ENCODE measurements at regions not wholly inside any gene's neighbourhood (a gene's known extent, or its start where the extent isn't known, plus 50 kb on each side); places are given as distances from the start of the nearest gene placed in this dataset.
A peak's percentile ranks its signal among the peaks of the same experiment; 100 is the strongest.
"Not testable (repeated sequence)": the region's sequence is repeated elsewhere in the genome, so short reads cannot be mapped to it uniquely, and the experiment has no call there.

DNA sequence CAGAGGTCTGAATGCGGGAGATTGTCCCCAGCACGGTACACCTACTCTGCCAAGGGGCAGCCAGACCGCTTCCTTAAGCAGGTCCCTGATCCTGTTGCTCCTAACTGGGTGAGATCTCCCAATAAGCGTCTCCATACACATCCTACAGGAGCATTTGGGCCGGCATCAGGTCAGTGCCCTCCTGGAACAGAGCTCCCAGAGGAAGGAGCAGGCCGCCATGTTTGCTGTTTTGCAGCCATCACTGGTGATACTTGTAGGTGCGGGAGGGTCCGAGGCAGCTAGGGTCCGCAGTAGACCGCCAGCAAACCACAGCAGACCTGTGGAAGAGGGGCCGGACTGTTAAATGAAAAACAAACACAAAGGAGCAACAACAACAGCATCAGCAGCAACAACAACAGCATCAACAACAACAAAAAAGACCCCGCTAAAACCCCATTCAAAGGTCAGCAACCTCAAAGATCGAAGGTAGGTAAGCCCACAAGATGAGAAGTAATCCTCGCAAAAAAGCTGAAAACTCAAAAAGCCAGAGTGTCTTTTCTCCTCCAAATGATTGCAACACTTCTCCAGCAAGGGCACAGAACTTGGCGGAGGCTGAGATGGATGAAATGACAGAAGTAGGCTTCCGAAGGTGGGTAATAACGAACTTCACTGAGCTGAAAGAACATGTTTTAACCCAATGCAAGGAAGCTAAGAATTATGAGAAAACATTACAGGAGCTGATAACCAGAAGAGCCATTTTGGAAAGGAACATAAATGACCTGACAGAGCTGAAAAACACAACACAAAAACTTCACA lies 79.0 kb upstream of the CDH7 start:
- DNase-seq: no peak

DNA sequence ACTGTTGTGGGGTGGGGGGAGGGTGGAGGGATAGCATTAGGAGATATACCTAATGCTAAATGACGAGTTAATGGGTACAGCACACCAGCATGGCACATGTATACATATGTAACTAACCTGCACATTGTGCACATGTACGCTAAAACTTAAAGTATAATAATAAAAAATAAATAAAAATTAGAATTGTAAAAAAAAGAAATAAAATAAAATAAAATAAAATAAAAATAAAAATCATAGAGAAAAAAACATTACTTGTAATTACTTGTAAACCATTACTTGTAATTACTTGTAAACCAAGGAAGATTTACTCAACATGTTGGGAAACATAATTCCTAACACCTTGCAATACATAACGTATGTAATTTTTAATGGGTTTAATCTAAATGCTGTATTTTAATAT lies 80.7 kb upstream of the CDH7 start:
- DNase-seq: not testable (repeated sequence)

DNA sequence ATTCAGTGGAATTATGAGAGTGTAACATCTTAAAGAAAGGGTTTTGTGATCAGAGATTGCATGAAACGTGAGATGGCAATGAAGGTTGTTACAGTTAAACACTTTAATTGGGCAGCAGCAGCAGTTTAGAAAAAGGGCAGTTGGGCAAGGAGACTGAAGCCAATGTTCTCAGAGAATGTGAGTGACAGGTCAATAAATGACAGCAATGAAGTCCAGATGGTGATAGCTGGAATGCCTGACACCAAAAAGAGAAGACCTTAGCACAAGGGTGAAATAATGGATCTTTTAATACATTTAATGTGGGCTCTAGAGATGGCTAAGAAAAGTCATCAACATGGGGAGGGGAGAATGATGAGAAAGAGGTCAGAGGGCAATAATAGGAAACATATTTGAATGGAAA lies 89.4 kb upstream of the CDH7 start:
- DNase-seq: no peak

DNA sequence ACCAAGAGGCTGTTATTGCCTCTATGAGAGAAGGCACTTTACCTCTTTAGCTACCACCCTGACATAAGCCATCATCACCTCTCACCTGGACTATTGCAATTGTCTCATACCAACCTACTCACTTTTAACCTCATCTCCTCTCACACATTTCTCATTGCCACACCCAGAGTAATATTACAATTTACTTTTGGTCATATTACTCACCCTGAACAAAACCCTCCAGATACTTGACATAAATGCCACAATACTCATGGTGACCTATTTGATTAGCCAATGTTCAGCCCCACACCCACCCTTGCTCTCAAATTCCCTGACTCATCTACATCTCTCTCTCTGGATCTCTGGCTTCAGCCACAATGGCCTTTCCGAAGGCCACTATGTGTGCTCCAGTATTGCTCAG lies 90.9 kb upstream of the CDH7 start:
- no peak for DNase-seq

DNA sequence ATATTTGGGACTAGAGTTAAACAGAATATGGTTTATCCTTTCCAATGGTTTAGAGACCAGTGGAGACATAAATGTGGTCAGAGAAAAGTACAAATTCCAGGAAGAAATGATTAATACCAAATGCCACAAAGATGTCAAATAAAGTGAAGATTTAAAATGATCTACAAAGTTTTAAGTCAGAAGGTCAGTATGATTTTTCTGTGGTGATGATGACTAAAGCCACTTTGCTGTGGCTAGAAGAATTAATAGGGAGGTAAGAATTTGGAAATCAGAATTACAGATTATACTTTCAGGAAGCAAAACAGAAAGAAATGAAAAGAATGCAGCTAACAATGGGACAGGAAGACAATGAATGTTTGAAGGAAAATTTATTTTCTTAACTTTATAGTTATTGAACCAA lies 91.5 kb upstream of the CDH7 start:
- DNase-seq: no peak

DNA sequence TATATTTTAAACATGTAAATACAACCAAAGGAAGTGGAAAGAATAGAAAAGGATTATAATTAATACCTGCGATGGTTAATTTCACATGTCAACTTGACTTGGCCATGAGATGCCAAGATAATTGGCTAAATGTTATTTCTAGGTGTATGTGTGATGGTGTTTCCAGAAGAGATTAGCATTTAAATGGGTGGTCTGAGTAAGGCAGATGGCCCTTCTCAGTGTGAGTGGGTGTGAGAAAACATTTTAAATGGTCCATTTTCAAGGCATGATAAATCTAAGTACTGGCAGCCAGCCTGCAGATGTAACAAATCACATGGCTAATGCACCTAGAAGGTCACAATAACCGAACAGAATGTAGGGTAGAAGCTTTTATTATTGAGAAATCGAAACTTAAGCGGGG lies 99.6 kb upstream of the CDH7 start:
- no peak for DNase-seq

DNA sequence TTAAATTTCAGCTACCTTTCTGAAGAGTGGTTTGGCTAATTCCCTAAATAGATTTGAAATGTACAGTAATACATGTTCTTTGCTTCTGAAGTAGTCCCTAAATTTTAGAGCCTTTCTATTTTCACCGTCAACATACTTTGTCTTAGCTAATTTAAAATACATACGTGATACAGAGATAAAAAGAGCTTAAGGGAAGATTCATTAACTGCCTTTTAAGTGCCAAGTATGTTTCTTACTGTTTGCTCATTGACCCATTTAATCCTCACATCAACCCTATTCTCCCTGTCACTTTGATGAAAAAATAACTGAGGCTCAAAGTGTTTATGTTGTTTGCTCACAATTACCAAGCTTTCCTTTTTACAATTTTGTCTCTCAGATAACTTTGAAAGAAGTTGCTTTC lies 118.6 kb upstream of the CDH7 start:
- no peak for DNase-seq

DNA sequence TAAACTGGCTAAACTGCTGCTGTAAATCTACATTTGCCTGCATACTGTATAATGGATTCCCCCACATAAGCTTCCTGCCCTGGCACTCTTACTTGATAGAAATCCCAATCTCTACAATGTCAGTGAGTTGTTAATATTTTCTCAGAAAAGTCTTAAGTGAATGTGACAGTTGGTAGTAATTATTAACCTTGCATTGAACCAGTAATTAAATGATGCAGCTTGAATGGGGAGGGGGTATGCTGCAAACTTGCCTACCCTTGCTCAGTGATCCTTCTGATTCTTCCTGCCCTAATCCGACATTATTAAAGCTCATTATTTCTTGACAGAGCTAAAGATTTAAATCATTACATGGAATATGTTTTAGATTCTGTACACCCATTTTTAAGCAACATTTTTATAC lies 119.0 kb upstream of the CDH7 start:
- DNase-seq: no peak

DNA sequence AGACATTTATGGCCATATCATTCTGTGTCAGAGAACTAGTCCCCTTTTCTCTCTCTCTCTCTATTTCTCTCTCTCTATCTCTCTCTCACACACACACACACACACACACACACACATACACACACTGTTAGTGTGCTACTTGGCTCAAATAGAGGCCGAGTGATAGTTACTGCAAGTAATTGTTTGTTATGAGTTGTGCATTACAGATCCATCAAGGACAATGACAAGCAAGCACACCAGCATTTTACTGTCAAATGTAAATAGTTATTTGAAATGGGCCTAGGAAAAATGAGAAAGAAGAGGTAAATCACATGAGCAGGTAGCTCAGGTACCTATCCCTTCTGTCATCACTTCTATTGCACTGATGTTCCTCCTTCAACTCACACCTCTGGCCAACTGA lies 122.4 kb upstream of the CDH7 start:
- no peak for DNase-seq

DNA sequence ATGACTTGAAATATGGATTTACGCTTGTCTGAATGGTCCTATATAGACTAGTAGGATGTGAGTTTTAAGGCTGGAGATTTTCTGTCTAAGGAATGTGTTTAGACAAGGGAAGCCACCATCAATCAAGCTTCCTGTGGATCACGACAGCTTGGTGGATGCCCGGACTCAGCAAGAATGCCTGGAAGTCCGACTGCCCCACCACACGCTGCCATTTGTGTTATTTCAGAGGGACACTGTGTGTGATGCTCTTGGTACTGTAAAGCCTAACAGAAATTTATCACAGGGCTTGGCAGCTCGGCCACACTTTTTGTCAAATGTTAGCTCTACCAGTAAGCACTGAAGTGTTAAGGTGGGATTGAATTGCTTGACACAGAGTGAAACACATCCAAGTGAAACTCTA lies 127.1 kb upstream of the CDH7 start:
- no peak for DNase-seq

DNA sequence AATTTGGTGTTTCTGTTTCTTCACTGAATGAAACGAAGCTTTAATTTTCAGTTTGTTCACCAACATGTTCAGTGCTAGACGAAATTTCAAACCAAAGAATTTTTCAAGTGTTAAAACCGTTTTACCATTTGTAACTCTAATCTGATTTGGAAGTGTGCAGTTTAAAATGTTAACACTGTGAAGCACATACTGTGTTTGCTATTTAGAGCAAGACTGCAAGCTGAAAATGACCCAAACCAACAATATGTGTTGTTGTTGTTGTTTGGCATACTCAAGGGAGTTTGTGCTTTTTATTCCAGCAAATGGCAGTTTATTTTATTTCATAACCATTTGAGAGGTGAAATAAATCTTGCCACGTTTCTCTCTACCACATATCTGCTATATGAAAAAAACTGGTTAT lies 128.4 kb upstream of the CDH7 start:
- no peak for DNase-seq

DNA sequence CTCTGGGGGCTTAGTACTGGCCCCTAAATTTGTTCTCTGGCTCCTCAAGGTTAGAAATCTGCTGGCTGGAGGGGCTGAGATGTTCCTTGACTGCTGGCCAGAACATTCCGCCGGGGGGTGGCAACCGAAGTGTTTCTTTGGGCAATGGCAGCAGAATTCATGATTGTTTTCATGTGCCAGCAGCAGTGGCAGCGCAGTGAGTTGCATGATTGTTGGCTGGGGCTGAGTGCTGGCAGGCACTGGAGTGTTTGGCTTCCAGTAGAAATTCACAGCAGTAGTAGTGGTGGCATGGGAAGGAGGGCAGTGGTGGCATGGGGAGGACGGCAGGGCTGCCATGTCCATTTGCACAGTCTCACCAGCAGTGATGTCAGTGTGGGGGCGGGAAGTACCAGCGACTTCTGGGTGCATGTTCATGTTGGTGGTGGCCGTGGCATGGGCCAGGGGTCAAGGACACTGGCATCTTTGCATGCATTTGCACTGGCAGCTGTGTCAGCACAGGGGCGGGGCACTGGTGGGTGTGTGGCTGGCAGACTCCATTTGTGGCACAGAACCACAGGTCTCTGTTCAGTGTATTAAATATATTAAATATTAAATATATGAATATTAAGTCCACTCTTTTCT lies 130.6 kb upstream of the CDH7 start:
- peak in 1 of 2 donors; percentile 7 for DNase-seq

DNA sequence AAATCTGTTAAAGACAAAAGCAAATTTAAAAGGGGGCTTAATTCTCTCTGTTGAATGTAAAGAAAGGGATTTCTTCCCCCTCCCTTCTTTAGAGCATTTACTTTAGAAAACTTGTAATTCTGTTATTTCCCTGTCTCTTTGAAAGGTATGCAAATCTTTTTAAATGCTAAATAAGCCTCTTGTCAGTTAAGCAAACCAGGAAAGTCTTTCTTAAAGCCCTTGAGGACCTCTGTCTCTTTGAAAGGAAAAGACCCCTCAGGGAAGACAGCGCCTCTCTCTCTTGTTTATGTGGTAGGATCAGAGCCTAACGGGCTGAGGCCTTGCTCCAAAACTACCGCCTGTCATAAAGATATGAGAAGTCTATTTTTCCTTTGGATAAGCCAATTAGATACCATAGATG lies 139.9 kb upstream of the CDH7 start:
- DNase-seq: no peak

DNA sequence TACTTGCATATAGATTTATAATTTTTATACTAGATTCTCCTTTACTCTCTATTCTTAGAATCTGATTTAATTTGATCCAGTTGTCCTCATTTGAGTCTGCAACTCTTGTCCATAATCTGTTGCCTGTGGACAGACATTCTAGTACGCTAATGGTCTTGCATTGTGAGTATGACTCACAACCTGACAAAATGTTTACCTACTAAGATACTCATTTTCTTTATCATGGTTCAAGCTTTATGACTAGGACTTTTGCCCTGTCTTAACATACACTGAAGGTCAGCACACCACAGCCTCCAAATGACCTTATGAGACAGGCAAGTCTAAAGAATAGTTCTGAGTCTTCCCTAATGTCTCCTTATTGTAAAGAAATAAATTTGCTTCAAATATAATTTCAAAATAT lies 142.3 kb upstream of the CDH7 start:
- DNase-seq: no peak

DNA sequence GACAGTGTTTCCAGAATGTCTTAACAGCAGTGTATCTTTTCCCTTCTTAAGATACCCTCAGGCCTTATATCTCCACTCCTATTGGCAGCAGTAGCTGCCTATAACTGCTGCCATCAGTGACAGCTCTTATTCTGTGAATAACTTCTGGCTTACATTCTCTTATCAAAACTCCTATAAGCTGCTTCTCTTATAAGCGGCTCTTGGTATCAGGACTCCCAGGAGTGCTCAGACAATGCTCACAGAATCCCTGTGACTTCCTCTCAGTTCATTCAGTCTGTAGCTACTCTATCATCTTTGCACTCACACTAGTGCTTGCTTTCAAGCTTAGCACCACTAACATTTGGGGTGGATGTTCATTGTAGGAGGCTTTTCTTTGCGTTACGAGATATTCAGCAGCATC lies 143.7 kb upstream of the CDH7 start:
- DNase-seq: no peak

DNA sequence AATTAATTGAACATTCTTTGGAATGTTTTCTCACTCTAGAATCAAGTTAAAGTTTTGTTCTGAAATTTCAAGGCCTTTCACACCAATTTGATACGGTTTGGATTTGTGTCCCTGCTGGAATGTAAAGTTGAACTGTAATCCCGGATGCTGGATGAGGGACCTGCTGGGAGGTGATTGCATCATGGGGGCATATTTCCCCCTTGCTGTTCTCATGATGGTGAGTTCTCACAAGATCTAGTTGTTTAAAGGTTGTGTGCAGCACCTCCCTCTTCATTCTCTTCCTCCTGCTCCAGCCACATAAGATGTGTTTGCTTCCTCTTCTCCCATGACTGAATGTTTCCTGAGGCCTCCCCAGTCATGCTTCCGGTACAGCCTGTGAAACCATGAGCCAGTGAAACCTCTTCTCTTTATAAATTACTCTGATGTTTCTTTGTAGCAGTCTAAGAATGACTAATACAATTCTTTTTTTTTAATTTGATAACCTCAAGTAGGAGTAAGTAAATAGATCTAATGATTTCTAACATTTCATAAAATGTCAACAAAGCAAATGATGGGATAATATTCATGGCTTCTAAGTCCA lies 144.2 kb upstream of the CDH7 start:
- no peak for DNase-seq

DNA sequence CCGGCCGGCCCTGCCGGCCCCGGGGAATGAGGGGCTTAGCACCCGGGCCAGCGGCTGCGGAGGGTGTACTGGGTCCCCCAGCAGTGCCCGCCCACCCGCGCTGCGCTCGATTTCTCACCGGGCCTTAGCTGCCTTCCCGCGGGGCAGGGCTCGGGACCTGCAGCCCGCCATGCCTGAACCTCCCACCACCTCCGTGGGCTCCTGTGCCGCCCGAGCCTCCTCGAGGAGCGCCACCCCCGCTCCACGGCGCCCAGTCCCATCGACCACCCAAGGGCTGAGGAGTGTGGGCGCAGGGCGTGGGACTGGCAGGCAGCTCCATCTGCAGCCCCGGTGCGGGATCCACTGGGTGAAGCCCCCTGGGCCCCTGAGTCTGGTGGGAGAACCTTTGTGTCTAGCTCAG lies 145.5 kb upstream of the CDH7 start:
- not testable (repeated sequence) for DNase-seq

DNA sequence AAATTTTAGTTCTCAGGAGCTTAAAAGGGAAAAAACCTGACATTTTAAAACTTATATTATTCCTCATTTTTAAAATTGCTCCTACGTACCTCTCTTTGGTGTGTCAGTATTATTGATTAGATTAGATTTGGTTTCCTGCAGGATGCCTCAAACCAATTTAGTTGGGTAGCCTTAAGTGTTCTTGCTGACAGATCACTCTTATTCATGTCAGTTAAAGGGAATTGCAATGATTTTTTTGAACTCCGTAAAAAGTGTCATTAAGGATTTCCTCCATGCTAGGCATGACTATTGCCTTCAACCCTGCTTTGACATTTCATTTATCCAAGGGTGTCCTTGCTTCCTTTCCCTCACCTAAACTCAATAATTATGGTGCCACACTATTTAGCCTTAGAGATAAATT lies 149.0 kb upstream of the CDH7 start:
- DNase-seq: no peak

DNA sequence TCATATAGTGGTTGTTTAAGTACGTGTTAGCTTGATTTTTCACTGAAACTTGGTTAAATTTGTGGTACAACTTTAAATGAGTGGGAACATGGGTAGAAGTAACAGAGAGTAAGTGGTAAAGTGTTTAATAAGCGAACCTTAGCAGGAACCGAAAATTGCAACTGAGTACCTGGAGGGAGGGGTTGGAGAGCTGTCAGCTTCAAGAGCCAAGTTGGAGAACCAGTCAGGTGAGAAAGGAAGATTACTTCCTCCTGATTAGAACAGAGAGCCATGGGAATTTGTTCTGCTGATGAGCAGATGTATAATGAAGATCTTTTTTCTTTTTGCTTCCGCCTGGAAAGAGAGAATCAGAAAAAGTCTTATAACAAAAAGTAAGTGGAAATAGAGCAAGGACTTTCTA lies 158.4 kb upstream of the CDH7 start:
- no peak for DNase-seq

DNA sequence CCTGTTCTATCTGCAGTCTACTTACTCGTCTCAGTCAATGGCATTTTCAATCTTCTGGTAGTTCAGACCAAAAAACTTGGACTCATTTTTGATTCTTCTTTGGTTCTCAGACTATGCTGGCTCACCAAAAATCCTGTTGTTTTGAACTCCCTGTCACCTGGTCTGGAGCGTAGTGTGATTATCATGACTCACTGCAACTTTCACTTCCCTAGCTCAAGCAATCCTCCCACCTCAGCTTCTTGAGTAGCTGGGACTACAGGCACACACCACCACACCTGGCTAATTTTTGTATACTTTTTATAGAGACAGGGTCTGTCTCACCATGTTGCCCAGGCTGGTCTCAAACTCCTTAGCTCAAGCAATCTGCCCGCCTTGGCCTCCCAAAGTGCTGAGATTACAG lies 163.3 kb upstream of the CDH7 start:
- DNase-seq: no peak

DNA sequence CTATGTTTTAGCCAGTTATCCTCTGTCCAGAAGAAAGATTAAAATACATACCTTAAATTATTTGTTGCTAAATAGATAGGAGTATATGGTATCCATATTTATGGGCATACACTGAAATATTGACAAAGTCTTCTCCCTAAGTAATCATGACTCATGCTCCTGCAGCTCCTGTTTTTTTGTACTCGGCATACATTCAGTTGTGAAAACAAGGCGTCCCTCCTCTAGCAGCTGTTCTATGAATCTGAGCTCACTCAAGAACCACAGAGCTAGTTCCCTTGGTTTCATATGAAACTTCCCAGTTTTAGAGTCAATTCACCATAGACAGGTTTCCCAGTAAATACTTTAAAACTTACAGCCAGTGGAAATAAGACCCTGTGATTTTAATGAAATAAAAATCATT lies 168.7 kb upstream of the CDH7 start:
- DNase-seq: not testable (repeated sequence)

DNA sequence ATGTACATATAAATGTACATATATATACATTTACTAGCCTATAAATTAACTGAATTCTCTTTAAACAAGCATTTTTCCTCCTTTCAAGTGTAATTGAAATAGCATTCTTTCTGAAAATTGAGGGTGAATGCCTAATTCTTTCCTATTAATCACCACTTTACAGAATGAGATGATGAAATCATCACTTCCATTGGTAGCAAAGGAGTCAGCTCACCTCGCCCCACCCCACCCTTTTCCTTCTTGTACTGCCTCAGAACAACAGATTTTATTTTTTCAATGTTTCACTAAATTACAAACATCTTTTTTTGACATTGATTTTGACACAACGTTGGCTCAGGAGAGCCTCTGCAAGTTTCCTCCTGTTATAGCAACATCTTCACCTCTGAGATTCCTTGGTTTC lies 181.9 kb upstream of the CDH7 start:
- no peak for DNase-seq

DNA sequence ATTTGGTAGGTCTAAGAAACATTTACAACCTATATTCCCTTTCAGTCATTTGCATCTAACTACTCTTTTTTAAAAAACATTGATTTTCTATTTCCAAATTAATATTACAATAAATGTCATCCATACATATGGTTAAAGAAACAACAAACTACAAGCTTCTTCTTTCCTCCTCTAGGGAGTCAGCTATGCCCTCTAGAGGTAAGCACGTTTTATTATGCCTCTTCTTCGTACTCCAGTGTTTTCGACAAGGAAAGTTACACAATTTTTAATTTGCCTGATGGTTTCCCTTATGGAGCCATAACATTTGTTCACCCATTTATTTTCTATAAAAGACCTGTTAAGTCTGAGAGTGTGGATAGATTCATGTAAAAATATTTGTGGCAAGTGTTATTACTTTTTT lies 183.4 kb upstream of the CDH7 start:
- peak in 1 of 2 donors; percentile 36 for DNase-seq

DNA sequence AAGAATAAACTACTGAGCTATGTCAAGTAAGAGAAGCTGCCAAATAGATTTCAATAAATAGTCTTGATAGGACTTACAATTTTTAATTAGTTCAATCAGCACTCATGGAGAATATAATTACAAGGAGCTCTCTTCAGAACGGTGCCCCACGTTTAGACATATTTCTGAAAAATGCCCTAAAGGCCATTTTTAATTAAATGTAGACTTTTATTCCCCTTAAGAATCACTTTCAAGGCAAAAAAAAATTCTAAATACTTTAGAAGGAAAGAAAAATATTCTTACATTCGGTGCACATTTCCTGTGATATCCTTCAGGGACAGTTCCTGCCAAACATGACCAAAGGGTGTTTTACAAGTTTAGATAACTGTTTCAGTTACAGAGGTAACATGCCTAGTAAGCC lies 202.5 kb upstream of the CDH7 start:
- no peak for DNase-seq

DNA sequence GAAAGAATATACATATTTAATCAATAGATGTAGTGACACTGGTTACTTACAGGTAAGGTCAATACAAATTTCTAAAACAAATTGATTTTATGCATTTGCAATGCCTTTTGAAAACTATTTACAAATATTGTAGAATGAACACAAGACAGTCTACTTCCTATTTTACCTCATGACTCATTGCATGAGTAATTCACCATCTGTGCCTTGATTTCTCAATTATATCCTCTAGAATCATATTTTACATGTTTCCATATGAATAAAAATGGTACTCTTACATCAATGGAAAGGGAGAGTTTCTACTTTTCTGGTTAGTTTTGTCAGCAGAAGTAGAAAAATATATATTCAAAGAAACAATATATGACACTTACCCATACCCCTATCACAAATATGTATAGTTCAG lies 203.8 kb upstream of the CDH7 start:
- DNase-seq: no peak

Measured in hippocampal formation (tissue), 2 donors.